ENCODE measurements at regions not wholly inside any gene's neighbourhood (a gene's known extent, or its start where the extent isn't known, plus 50 kb on each side); places are given as distances from the start of the nearest gene placed in this dataset.

GRCh38 chr3:6074952-6075351 is 786.0 kb upstream of the GRM7 start:
- no peak for DNase-seq
- Histone ChIP-seq H3K9me3 (ENCODE audit: severe bottlenecking) (no peaks in the 10 kb centered on the region), H3K36me3 (no peaks in the 10 kb centered on the region), H3K27me3 (ENCODE audit: insufficient read depth, low read depth, severe bottlenecking) (peaks cover 38% of the 10 kb centered on the region), H3K4me3 (ENCODE audit: low read depth, low read length) (no peak overlapping the region), H3K27ac (no peak overlapping the region)
- TF ChIP-seq CTCF (IDR thresholded peaks at IDR 0.05; ENCODE audit: low read depth, low read length) = no peak

DNA sequence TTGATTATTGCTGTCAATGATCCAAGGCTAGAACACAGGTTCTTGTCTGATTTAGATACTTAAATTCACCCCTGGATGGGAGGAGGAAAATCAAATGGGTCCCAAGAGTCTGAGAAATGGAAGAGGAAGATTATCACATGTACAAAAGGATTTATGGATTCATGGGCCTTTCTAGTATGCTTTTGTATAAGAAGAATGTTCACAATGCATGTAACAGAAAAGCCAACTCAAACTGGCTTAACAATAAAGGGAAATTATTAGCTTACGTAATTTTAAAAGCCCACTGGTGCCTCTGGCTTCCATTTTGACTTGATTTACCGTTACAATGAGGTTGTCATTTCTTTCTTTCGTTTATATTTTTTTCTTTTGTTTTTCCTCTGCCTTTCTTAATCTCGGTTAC is 782.5 kb upstream of the GRM7 start:
- TF ChIP-seq CTCF (IDR thresholded peaks at IDR 0.05; ENCODE audit: low read depth, low read length) = no peak
- Histone ChIP-seq H3K27me3 (ENCODE audit: insufficient read depth, low read depth, severe bottlenecking) (peaks cover 43% of the 10 kb centered on the region), H3K27ac (no peak overlapping the region), H3K9me3 (ENCODE audit: severe bottlenecking) (no peaks in the 10 kb centered on the region), H3K36me3 (no peaks in the 10 kb centered on the region), H3K4me3 (ENCODE audit: low read depth, low read length) (no peak overlapping the region)
- DNase-seq = no peak

DNA sequence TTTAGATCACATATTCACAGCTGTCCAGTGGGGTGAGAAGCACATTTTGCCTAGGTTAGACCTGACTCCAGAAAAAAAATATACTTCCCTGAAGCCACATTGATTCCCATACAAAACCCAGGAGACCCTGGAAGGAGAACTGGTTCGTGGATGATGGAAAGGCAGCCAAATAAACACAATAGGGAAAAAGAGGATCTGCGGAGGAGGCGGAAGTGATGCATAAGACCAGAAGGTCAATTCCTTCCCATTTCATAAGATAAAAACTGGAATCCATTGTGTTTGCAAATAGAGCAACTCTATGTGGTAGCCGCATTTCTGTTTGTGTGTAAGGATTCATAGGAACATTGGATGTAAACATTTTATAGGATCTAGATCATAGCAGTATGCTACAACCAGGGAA is 781.9 kb upstream of the GRM7 start:
- peaks cover 40% of the 10 kb centered on the region for H3K27me3 ChIP-seq (ENCODE audit: insufficient read depth, low read depth, severe bottlenecking)
- H3K27ac ChIP-seq = no peak overlapping the region
- DNase-seq = no peak
- no peak overlapping the region for H3K4me3 ChIP-seq (ENCODE audit: low read depth, low read length)
- H3K36me3 ChIP-seq = no peaks in the 10 kb centered on the region
- TF ChIP-seq CTCF (IDR thresholded peaks at IDR 0.05; ENCODE audit: low read depth, low read length) = no peak
- no peaks in the 10 kb centered on the region for H3K9me3 ChIP-seq (ENCODE audit: severe bottlenecking)

GRCh38 chr3:6079561-6080179 is 781.2 kb upstream of the GRM7 start:
- Histone ChIP-seq H3K27me3 (ENCODE audit: insufficient read depth, low read depth, severe bottlenecking) (peaks cover 38% of the 10 kb centered on the region), H3K4me3 (ENCODE audit: low read depth, low read length) (no peak overlapping the region), H3K36me3 (no peaks in the 10 kb centered on the region), H3K27ac (no peak overlapping the region), H3K9me3 (ENCODE audit: severe bottlenecking) (no peaks in the 10 kb centered on the region)
- no peak for DNase-seq
- no peak for TF ChIP-seq CTCF (IDR thresholded peaks at IDR 0.05; ENCODE audit: low read depth, low read length)

DNA sequence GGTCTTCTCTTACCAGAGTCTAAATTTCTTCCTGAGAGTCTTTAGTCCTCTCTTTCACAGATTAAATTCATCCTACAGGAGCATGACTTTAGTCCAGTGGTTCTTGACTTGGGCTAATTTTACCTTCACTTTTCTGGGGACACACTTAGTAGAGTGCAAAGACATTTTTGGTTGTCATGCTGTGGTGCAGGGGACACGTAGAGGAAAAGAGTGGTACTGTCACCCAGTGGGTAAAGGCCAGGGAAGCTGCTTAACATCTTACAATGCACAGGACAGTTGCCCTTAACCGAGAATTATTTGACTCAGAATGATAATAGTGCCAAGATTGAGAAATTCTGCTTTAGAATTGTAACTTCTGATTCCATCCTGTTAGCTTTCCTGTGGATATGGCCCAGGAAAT is 772.5 kb upstream of the GRM7 start:
- H3K9me3 ChIP-seq (ENCODE audit: severe bottlenecking) = no peaks in the 10 kb centered on the region
- H3K36me3 ChIP-seq = no peaks in the 10 kb centered on the region
- H3K4me3 ChIP-seq (ENCODE audit: low read depth, low read length) = no peak overlapping the region
- no peak for DNase-seq
- no peak for TF ChIP-seq CTCF (IDR thresholded peaks at IDR 0.05; ENCODE audit: low read depth, low read length)
- H3K27ac ChIP-seq = no peak overlapping the region
- H3K27me3 ChIP-seq (ENCODE audit: insufficient read depth, low read depth, severe bottlenecking) = peaks cover 27% of the 10 kb centered on the region

GRCh38 chr3:6089780-6090179 is 771.1 kb upstream of the GRM7 start:
- Histone ChIP-seq H3K27me3 (ENCODE audit: insufficient read depth, low read depth, severe bottlenecking) (peaks cover 27% of the 10 kb centered on the region), H3K9me3 (ENCODE audit: severe bottlenecking) (no peaks in the 10 kb centered on the region), H3K27ac (no peak overlapping the region), H3K4me3 (ENCODE audit: low read depth, low read length) (no peak overlapping the region), H3K36me3 (no peaks in the 10 kb centered on the region)
- DNase-seq = no peak
- TF ChIP-seq CTCF (IDR thresholded peaks at IDR 0.05; ENCODE audit: low read depth, low read length) = no peak

Data from WERI-Rb-1 (cell line).